Thymus (tissue), 11 donors: ENCODE measurements at regions not wholly inside any gene's neighbourhood (a gene's known extent, or its start where the extent isn't known, plus 50 kb on each side); places are given as distances from the start of the nearest gene placed in this dataset.

Experiments
- DNase-seq, 9 donors: peaks; one replicate each; pipeline ENCODE4 v3.0.0-alpha.2; 2013; ENCODE audit warnings: low spot score in 9 of 9, low read depth in 6 of 9, missing footprints in 1 of 9
- H3K27ac ChIP-seq, 2 donors: one replicate each; pipeline ENCODE4 v1.5.1; 2013; ENCODE audit warnings: control low read depth in 1 of 2, low read depth in 1 of 2, low read length in 1 of 2, mild to moderate bottlenecking in 1 of 2, moderate library complexity in 1 of 2
- H3K27me3 ChIP-seq, 2 donors: one replicate each; pipeline ENCODE4 v1.5.1; 2013; ENCODE audit warnings: low read length in 1 of 2; ENCODE audit not compliant: control insufficient read depth in 2 of 2, insufficient read depth in 1 of 2
- H3K36me3 ChIP-seq, 2 donors: one replicate each; pipeline ENCODE4 v1.5.1; 2013; ENCODE audit warnings: low read length in 1 of 2, mild to moderate bottlenecking in 1 of 2, moderate library complexity in 1 of 2; ENCODE audit not compliant: control insufficient read depth in 2 of 2, insufficient read depth in 2 of 2
- H3K4me1 ChIP-seq, 2 donors: one replicate each; pipeline ENCODE4 v1.5.1; 2013; ENCODE audit warnings: low read length in 2 of 2; ENCODE audit not compliant: control insufficient read depth in 2 of 2, insufficient read depth in 2 of 2
- H3K4me3 ChIP-seq, 2 donors: one replicate each; pipeline ENCODE4 v1.5.1; 2013; ENCODE audit warnings: low read length in 2 of 2, control low read depth in 1 of 2, mild to moderate bottlenecking in 1 of 2
- H3K9me3 ChIP-seq, 2 donors: one replicate each; pipeline ENCODE4 v1.5.1; 2013; ENCODE audit warnings: low read length in 1 of 2, mild to moderate bottlenecking in 1 of 2; ENCODE audit not compliant: control insufficient read depth in 2 of 2, insufficient read depth in 1 of 2
- WGBS: extraction: QIAGEN DNeasy Blood & Tissue Kit; methylation state at CpG from one replicate; pipeline ENCODE4 v1.1.7; 2013; 5-methylcytosine and 5-hydroxymethylcytosine counted together
- donor health status: healthy.

DNA sequence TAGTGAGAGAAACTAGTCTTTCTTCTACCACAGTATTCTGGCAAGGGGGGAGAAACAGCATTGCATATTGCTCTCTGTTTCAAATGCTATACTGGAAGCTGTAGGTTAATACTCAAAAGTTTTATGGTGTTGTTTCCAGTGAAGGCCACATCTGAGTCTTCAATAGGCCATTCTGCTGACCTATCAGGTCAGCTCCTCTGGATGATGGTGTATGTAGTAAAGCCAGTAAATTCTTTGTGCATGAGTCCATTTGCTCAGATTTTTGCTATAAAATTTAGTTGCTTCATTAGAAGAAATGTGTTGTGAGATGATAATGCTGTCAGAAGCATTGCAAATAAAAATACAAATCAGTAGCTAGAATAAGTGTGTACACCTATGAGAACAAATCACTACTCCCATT is 64.9 kb upstream of the RBMS3 start:
- H3K27me3 ChIP-seq, result peaks cover 0 to 2% of the 10 kb centered on the region in 2 donors
- H3K9me3 ChIP-seq, result no peaks in the 10 kb centered on the region
- H3K4me3 ChIP-seq, result no peak overlapping the region
- DNase-seq, result no peak
- no peaks in the 10 kb centered on the region for H3K36me3 ChIP-seq
- no peak overlapping the region for H3K27ac ChIP-seq
- no peaks in the 10 kb centered on the region for H3K4me1 ChIP-seq

GRCh38 chr3:29226706-29227105 is 54.2 kb upstream of the RBMS3 start:
- no peaks in the 10 kb centered on the region for H3K4me1 ChIP-seq
- no peak overlapping the region for H3K4me3 ChIP-seq
- no peaks in the 10 kb centered on the region for H3K9me3 ChIP-seq
- no peaks in the 10 kb centered on the region for H3K27me3 ChIP-seq
- DNase-seq, result no peak
- 74% methylated on average over 2 of the region's 2 CpGs for whole genome bisulfite sequencing
- no peaks in the 10 kb centered on the region for H3K36me3 ChIP-seq
- H3K27ac ChIP-seq, result no peak overlapping the region

DNA sequence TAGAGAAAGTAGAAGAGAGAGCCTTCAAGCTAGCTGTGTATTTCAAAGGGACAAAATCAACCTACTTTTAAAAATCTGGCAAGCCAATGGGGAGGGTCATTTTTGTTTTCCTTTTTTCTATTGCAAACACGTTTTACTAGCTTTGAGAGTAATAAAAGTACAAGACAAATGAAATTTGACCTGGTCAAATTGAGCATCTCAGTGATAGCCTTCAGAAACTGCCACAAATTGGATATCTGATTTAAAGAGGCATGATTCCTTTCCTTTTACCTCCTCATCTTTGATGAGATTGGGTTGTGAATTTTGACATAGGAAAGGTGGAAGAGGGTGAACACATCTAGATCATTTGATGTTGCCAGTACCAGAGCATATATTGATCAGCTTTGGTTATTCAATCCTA is 53.6 kb upstream of the RBMS3 start:
- Histone ChIP-seq H3K27ac (no peak overlapping the region), H3K4me1 (no peaks in the 10 kb centered on the region), H3K9me3 (no peaks in the 10 kb centered on the region), H3K4me3 (no peak overlapping the region), H3K36me3 (no peaks in the 10 kb centered on the region), H3K27me3 (no peaks in the 10 kb centered on the region)
- DNase-seq, result no peak
- WGBS, result 77% methylated on average over 1 of the region's 1 CpG
